ENCODE measurements at regions not wholly inside any gene's neighbourhood (a gene's known extent, or its start where the extent isn't known, plus 50 kb on each side); places are given as distances from the start of the nearest gene placed in this dataset.

DNA sequence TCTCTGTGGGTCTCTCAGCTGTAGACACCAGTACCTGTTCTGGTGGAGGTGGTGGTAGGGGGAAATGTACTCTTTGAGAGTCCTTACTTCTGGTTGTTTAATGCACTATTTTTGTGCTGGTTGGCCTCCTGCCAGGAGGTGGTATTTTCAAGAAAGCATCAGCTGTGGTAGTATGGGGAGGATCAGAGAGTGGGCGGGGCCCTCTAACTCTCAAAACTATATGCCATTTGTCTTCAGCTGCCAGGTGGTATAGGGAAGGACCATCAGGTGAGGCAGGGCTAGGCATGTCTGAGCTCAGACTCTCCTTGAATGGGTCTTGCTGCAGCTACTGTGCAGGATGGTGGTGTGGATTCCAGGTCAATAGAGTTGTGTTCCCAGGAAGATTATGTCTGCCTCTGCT, 1100.8 kb downstream of the CNTNAP5 start:
- CTCF ChIA-PET = no interaction called here
- Histone ChIP-seq H3K4me1 (replicated peaks; ENCODE audit: insufficient read depth) (no peaks in the 10 kb centered on the region), H4K20me1 (ENCODE audit: insufficient read depth) (no peaks in the 10 kb centered on the region), H3K9me3 (ENCODE audit: insufficient read depth, low read depth) (no peaks in the 10 kb centered on the region), H3K4me3 (no peak overlapping the region), H3K27ac (no peak overlapping the region), H3K27me3 (ENCODE audit: insufficient read depth, low read depth) (no peaks in the 10 kb centered on the region), H3K4me2 (no peak overlapping the region), H3K79me2 (ENCODE audit: low read depth) (no peaks in the 10 kb centered on the region), H2AFZ (no peak overlapping the region), H3F3A (ENCODE audit: insufficient read depth, low read depth) (no peaks in the 10 kb centered on the region), H3K36me3 (ENCODE audit: low read depth) (no peaks in the 10 kb centered on the region), H3K9me2 (ENCODE audit: insufficient read depth) (no peaks in the 10 kb centered on the region)
- TF ChIP-seq, protein P1, sequence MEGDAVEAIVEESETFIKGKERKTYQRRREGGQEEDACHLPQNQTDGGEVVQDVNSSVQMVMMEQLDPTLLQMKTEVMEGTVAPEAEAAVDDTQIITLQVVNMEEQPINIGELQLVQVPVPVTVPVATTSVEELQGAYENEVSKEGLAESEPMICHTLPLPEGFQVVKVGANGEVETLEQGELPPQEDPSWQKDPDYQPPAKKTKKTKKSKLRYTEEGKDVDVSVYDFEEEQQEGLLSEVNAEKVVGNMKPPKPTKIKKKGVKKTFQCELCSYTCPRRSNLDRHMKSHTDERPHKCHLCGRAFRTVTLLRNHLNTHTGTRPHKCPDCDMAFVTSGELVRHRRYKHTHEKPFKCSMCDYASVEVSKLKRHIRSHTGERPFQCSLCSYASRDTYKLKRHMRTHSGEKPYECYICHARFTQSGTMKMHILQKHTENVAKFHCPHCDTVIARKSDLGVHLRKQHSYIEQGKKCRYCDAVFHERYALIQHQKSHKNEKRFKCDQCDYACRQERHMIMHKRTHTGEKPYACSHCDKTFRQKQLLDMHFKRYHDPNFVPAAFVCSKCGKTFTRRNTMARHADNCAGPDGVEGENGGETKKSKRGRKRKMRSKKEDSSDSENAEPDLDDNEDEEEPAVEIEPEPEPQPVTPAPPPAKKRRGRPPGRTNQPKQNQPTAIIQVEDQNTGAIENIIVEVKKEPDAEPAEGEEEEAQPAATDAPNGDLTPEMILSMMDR (conservative IDR thresholded peaks at IDR 0.05) = no peak
- TF ChIP-seq EZH2 (IDR thresholded peaks at IDR 0.05; ENCODE audit: low read depth) = no peak
- no peak for DNase-seq
- no TSS peak for BruUV-seq (replicated peaks)
- intact Hi-C loops (cut with micrococcal nuclease; ENCODE audit: unreplicated experiment) = no loop called here
- POLR2A ChIA-PET (ENCODE audit: unreplicated experiment) = no interaction called here

DNA sequence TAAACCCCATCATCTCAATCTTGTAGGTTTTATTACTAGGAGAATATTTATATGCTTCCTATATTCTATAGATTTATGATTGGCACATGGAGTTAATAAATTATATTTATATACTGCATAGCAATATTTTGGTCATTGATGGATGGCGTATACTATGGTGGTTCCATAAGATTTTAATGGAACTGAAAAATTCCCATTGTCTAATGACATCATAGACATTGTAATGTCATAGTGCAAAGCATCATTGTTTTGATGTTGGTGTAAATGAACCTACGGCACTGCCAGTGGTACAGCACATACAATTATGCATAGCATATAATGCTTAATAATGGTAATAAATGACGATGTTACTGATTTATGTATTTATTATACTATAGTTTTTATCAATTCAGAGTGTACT, 1135.9 kb downstream of the CNTNAP5 start:
- DNase-seq = no peak
- Histone ChIP-seq H2AFZ (no peak overlapping the region), H3K4me2 (no peak overlapping the region), H3K27me3 (ENCODE audit: insufficient read depth, low read depth) (no peaks in the 10 kb centered on the region), H3K9me2 (ENCODE audit: insufficient read depth) (no peaks in the 10 kb centered on the region), H3K36me3 (ENCODE audit: low read depth) (no peaks in the 10 kb centered on the region), H3K79me2 (ENCODE audit: low read depth) (no peaks in the 10 kb centered on the region), H3K4me1 (replicated peaks; ENCODE audit: insufficient read depth) (no peaks in the 10 kb centered on the region), H3K4me3 (no peak overlapping the region), H3K9me3 (ENCODE audit: insufficient read depth, low read depth) (no peaks in the 10 kb centered on the region), H3K27ac (no peak overlapping the region), H3F3A (ENCODE audit: insufficient read depth, low read depth) (no peaks in the 10 kb centered on the region), H4K20me1 (ENCODE audit: insufficient read depth) (no peaks in the 10 kb centered on the region)
- intact Hi-C loops (cut with micrococcal nuclease; ENCODE audit: unreplicated experiment) = no loop called here
- TF ChIP-seq, protein P1 (conservative IDR thresholded peaks at IDR 0.05) = no peak
- no peak for TF ChIP-seq EZH2 (IDR thresholded peaks at IDR 0.05; ENCODE audit: low read depth)
- POLR2A ChIA-PET (ENCODE audit: unreplicated experiment) = no interaction called here
- CTCF ChIA-PET = no interaction called here
- BruUV-seq (replicated peaks) = no TSS peak

DNA sequence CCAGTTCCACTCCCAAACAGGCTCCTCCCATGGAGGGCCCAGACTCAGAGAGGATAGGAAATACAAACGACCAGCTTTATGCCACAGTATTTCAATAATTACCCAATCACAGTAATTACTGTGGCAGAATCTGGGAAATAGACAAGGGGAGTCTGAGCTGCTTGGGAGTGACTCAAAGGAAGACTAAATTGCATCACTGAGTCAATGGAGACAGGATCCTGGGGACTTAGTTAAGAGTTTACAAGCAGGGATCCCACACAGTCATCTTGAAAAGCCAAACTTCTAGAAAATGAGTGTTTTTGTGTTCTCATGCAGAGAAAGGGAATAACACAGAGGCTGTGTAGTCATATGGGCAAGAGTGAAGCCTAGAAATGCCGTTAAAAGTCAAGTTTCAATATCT, 1142.1 kb downstream of the CNTNAP5 start:
- no peaks in the 10 kb centered on the region for H3K27me3 ChIP-seq (ENCODE audit: insufficient read depth, low read depth)
- no peaks in the 10 kb centered on the region for H3K4me1 ChIP-seq (replicated peaks; ENCODE audit: insufficient read depth)
- no peaks in the 10 kb centered on the region for H3K9me3 ChIP-seq (ENCODE audit: insufficient read depth, low read depth)
- ChIA-PET CTCF (no interaction called here), POLR2A (ENCODE audit: unreplicated experiment) (no interaction called here)
- no peak overlapping the region for H3K4me2 ChIP-seq
- H3K9me2 ChIP-seq (ENCODE audit: insufficient read depth) = no peaks in the 10 kb centered on the region
- DNase-seq = no peak
- no peaks in the 10 kb centered on the region for H4K20me1 ChIP-seq (ENCODE audit: insufficient read depth)
- no peak overlapping the region for H2AFZ ChIP-seq
- TF ChIP-seq EZH2 (IDR thresholded peaks at IDR 0.05; ENCODE audit: low read depth) = no peak
- TF ChIP-seq, protein P1 (conservative IDR thresholded peaks at IDR 0.05) = no peak
- H3K27ac ChIP-seq = no peak overlapping the region
- H3K36me3 ChIP-seq (ENCODE audit: low read depth) = no peaks in the 10 kb centered on the region
- no peaks in the 10 kb centered on the region for H3F3A ChIP-seq (ENCODE audit: insufficient read depth, low read depth)
- H3K4me3 ChIP-seq = no peak overlapping the region
- no TSS peak for BruUV-seq (replicated peaks)
- intact Hi-C loops (cut with micrococcal nuclease; ENCODE audit: unreplicated experiment) = no loop called here
- H3K79me2 ChIP-seq (ENCODE audit: low read depth) = no peaks in the 10 kb centered on the region

Data from PC-9 (cell line).